ENCODE measurements at regions not wholly inside any gene's neighbourhood (a gene's known extent, or its start where the extent isn't known, plus 50 kb on each side); places are given as distances from the start of the nearest gene placed in this dataset.
A peak's percentile ranks its signal among the peaks of the same experiment; 100 is the strongest.

DNA sequence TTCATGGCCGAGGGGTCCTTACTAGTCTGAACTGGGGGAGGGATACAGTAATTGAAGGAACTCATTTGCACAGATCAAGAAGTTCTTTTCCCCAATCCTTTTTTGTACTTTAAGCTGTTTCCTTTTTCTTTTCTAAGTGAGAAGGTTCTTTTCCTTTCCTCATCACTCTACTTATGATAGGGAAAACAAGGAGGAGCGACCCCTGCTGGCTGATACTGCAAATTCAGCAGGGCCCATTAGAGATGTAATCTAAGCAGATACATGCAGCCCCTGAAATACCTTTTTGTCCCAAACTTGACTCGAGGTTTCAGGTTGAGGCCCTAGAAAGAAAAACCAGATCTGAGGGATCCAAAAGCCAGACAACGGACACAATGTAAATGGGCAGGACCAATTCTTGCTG lies 305.5 kb downstream of the DNAJB9 start:
- no peak overlapping the region for H3K9ac ChIP-seq (ENCODE audit: low read depth in 1 of 2, low read length in 2 of 2)
- no peak for TF ChIP-seq FOXA2 (IDR thresholded peaks at IDR 0.05)
- no peaks in the 10 kb centered on the region for H3K4me1 ChIP-seq (ENCODE audit: control insufficient read depth in 4 of 4, insufficient read depth in 4 of 4, low read length in 3 of 4)
- no peak overlapping the region for H3K4me3 ChIP-seq (ENCODE audit: low read depth in 1 of 3, low read length in 3 of 3)
- peaks cover 0 to 3% (median 0%) of the 10 kb centered on the region in 4 donors for H3K9me3 ChIP-seq (ENCODE audit: control insufficient read depth in 4 of 4, low read length in 3 of 4)
- H3K27me3 ChIP-seq (ENCODE audit: control insufficient read depth in 4 of 4, insufficient read depth in 4 of 4, low read length in 3 of 4): no peaks in the 10 kb centered on the region
- no peak overlapping the region for H3K27ac ChIP-seq (ENCODE audit: low read depth in 1 of 2, low read length in 2 of 2)
- no peaks in the 10 kb centered on the region for H3K36me3 ChIP-seq (ENCODE audit: control insufficient read depth in 4 of 4, insufficient read depth in 3 of 4, low read depth in 1 of 4, low read length in 3 of 4)
- 65% methylated on average over 4 of the region's 4 CpGs for WGBS
- DNase-seq (ENCODE audit: low spot score): no peak

DNA sequence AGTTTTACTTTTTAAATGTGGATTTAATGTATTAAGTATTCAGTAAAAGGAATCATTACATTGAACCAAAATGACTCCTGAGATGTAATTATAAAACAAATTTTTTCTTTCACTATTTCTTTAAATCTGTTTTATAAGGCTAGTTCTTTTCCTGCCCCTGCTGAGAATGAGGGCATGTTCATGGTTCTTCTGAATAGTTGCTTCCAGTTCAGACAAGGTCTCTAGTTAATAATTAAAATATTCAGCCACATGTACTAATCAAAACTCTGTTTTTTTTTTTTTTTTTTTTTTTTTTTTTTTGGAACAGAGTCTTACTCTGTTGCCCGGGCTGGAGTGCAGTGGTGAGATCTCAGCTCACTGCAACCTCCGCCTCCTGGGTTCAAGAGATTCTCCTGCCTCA lies 321.2 kb downstream of the DNAJB9 start:
- no peaks in the 10 kb centered on the region for H3K36me3 ChIP-seq (ENCODE audit: control insufficient read depth in 4 of 4, insufficient read depth in 3 of 4, low read depth in 1 of 4, low read length in 3 of 4)
- TF ChIP-seq GABPA (IDR thresholded peaks at IDR 0.05 in 1 of 2, conservative IDR thresholded peaks at IDR 0.05 in 1 of 2): no peak
- no peak for TF ChIP-seq JUND (IDR thresholded peaks at IDR 0.05)
- peak in 1 of 2 donors; percentile 73 for TF ChIP-seq RXRA (IDR thresholded peaks at IDR 0.05)
- TF ChIP-seq HNF4A (conservative IDR thresholded peaks at IDR 0.05): peak in 1 of 2 donors; percentile 42
- peak in 1 of 2 donors; percentile 32 for TF ChIP-seq RAD21 (IDR thresholded peaks at IDR 0.05)
- TF ChIP-seq YY1 (IDR thresholded peaks at IDR 0.05): peak; percentile 28
- H3K27ac ChIP-seq (ENCODE audit: low read depth in 1 of 2, low read length in 2 of 2): no peak overlapping the region
- no peaks in the 10 kb centered on the region for H3K27me3 ChIP-seq (ENCODE audit: control insufficient read depth in 4 of 4, insufficient read depth in 4 of 4, low read length in 3 of 4)
- DNase-seq (ENCODE audit: low spot score): no peak
- H3K4me1 ChIP-seq (ENCODE audit: control insufficient read depth in 4 of 4, insufficient read depth in 4 of 4, low read length in 3 of 4): peaks cover 0 to 3% (median 1%) of the 10 kb centered on the region in 4 donors
- no peak overlapping the region for H3K4me3 ChIP-seq (ENCODE audit: low read depth in 1 of 3, low read length in 3 of 3)
- H3K9ac ChIP-seq (ENCODE audit: low read depth in 1 of 2, low read length in 2 of 2): no peak overlapping the region
- WGBS: 21% methylated on average over 2 of the region's 2 CpGs
- H3K9me3 ChIP-seq (ENCODE audit: control insufficient read depth in 4 of 4, low read length in 3 of 4): no peaks in the 10 kb centered on the region

GRCh38 chr7:108908456-108908855 lies 338.8 kb downstream of the DNAJB9 start:
- no peaks in the 10 kb centered on the region for H3K27me3 ChIP-seq (ENCODE audit: control insufficient read depth in 4 of 4, insufficient read depth in 4 of 4, low read length in 3 of 4)
- no peaks in the 10 kb centered on the region for H3K9me3 ChIP-seq (ENCODE audit: control insufficient read depth in 4 of 4, low read length in 3 of 4)
- no peaks in the 10 kb centered on the region for H3K36me3 ChIP-seq (ENCODE audit: control insufficient read depth in 4 of 4, insufficient read depth in 3 of 4, low read depth in 1 of 4, low read length in 3 of 4)
- TF ChIP-seq MAX (IDR thresholded peaks at IDR 0.05): no peak
- no peak for TF ChIP-seq TAF1 (conservative IDR thresholded peaks at IDR 0.05)
- no peak for TF ChIP-seq JUND (IDR thresholded peaks at IDR 0.05)
- no peak for TF ChIP-seq FOXA2 (IDR thresholded peaks at IDR 0.05)
- no peak for TF ChIP-seq ATF3 (IDR thresholded peaks at IDR 0.05)
- no peak for TF ChIP-seq RAD21 (IDR thresholded peaks at IDR 0.05)
- TF ChIP-seq, protein P1, sequence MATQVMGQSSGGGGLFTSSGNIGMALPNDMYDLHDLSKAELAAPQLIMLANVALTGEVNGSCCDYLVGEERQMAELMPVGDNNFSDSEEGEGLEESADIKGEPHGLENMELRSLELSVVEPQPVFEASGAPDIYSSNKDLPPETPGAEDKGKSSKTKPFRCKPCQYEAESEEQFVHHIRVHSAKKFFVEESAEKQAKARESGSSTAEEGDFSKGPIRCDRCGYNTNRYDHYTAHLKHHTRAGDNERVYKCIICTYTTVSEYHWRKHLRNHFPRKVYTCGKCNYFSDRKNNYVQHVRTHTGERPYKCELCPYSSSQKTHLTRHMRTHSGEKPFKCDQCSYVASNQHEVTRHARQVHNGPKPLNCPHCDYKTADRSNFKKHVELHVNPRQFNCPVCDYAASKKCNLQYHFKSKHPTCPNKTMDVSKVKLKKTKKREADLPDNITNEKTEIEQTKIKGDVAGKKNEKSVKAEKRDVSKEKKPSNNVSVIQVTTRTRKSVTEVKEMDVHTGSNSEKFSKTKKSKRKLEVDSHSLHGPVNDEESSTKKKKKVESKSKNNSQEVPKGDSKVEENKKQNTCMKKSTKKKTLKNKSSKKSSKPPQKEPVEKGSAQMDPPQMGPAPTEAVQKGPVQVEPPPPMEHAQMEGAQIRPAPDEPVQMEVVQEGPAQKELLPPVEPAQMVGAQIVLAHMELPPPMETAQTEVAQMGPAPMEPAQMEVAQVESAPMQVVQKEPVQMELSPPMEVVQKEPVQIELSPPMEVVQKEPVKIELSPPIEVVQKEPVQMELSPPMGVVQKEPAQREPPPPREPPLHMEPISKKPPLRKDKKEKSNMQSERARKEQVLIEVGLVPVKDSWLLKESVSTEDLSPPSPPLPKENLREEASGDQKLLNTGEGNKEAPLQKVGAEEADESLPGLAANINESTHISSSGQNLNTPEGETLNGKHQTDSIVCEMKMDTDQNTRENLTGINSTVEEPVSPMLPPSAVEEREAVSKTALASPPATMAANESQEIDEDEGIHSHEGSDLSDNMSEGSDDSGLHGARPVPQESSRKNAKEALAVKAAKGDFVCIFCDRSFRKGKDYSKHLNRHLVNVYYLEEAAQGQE (IDR thresholded peaks at IDR 0.05): no peak
- TF ChIP-seq YY1 (IDR thresholded peaks at IDR 0.05): no peak
- no peak for TF ChIP-seq EGR1 (IDR thresholded peaks at IDR 0.05; ENCODE audit: low read depth in 2 of 2)
- no peak for TF ChIP-seq FOXA1 (IDR thresholded peaks at IDR 0.05)
- TF ChIP-seq, protein P2, sequence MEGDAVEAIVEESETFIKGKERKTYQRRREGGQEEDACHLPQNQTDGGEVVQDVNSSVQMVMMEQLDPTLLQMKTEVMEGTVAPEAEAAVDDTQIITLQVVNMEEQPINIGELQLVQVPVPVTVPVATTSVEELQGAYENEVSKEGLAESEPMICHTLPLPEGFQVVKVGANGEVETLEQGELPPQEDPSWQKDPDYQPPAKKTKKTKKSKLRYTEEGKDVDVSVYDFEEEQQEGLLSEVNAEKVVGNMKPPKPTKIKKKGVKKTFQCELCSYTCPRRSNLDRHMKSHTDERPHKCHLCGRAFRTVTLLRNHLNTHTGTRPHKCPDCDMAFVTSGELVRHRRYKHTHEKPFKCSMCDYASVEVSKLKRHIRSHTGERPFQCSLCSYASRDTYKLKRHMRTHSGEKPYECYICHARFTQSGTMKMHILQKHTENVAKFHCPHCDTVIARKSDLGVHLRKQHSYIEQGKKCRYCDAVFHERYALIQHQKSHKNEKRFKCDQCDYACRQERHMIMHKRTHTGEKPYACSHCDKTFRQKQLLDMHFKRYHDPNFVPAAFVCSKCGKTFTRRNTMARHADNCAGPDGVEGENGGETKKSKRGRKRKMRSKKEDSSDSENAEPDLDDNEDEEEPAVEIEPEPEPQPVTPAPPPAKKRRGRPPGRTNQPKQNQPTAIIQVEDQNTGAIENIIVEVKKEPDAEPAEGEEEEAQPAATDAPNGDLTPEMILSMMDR (IDR thresholded peaks at IDR 0.05; ENCODE audit: low read depth, low read length, missing input control): no peak
- WGBS: 72% methylated on average over 1 of the region's 1 CpG
- no peak overlapping the region for H3K9ac ChIP-seq (ENCODE audit: low read depth in 1 of 2, low read length in 2 of 2)
- H3K27ac ChIP-seq (ENCODE audit: low read depth in 1 of 2, low read length in 2 of 2): no peak overlapping the region
- DNase-seq (ENCODE audit: low spot score): no peak
- no peaks in the 10 kb centered on the region for H3K4me1 ChIP-seq (ENCODE audit: control insufficient read depth in 4 of 4, insufficient read depth in 4 of 4, low read length in 3 of 4)
- no peak overlapping the region for H3K4me3 ChIP-seq (ENCODE audit: low read depth in 1 of 3, low read length in 3 of 3)

Measured in liver (tissue), 8 donors.